CD14-positive monocyte (primary cell): ENCODE measurements at regions not wholly inside any gene's neighbourhood (a gene's known extent, or its start where the extent isn't known, plus 50 kb on each side); places are given as distances from the start of the nearest gene placed in this dataset.

Source experiments
- DNase-seq, 3 donors: peaks; one replicate each; pipeline ENCODE4 v3.0.0-alpha.2; 2011 to 2022
- H2AFZ ChIP-seq: 2 replicates; pipeline ENCODE4 v1.6.0; 2012; ENCODE audit warnings: mild to moderate bottlenecking, low read depth, low read length, inconsistent platforms; ENCODE audit not compliant: insufficient read depth, poor library complexity, severe bottlenecking
- H3K27ac ChIP-seq, 2 donors: 1 replicate in 1 of 2; 2 replicates in 1 of 2; pipeline ENCODE4 v1.5.1; 2012 to 2013; ENCODE audit warnings: low read length in 2 of 2, control low read depth in 1 of 2, inconsistent platforms in 1 of 2, low read depth in 1 of 2, mild to moderate bottlenecking in 1 of 2
- H3K27me3 ChIP-seq, 2 donors: one replicate each; pipeline versions ENCODE4 v1.6.0 to v1.6.1; 2011 to 2013; ENCODE audit warnings: low read length in 2 of 2; ENCODE audit not compliant: control insufficient read depth in 2 of 2, insufficient read depth in 2 of 2
- H3K36me3 ChIP-seq, 2 donors: replicated peaks in 1 of 2; 1 replicate in 1 of 2; 2 replicates in 1 of 2; pipeline versions ENCODE4 v1.5.1 to v1.6.1; 2012 to 2013; ENCODE audit warnings: low read length in 2 of 2, control low read depth in 1 of 2, inconsistent platforms in 1 of 2, mild to moderate bottlenecking in 1 of 2; ENCODE audit not compliant: insufficient read depth in 2 of 2, control insufficient read depth in 1 of 2
- H3K4me1 ChIP-seq, 2 donors: 1 replicate in 1 of 2; 2 replicates in 1 of 2; pipeline versions ENCODE4 v1.5.1 to v1.6.1; 2012 to 2013; ENCODE audit warnings: low read length in 2 of 2, control low read depth in 1 of 2, inconsistent platforms in 1 of 2, mild to moderate bottlenecking in 1 of 2, moderate library complexity in 1 of 2; ENCODE audit not compliant: insufficient read depth in 2 of 2, control insufficient read depth in 1 of 2
- H3K4me2 ChIP-seq: replicated peaks from 2 replicates; pipeline ENCODE3; 2012; ENCODE audit warnings: low read length, moderate library complexity, mild to moderate bottlenecking; ENCODE audit not compliant: poor library complexity, severe bottlenecking; ENCODE audit errors: extremely low read depth
- H3K4me3 ChIP-seq, 3 experiments: fragments of 200-600 bp in 1 of 3; sonication (generic) in 1 of 3; replicated peaks in 1 of 3; 1 replicate in 2 of 3; 2 replicates in 1 of 3; pipeline ENCODE4 v1.5.1; 2011 to 2013; ENCODE audit warnings: low read length in 3 of 3, mild to moderate bottlenecking in 3 of 3, control low read depth in 2 of 3, low read depth in 2 of 3, inconsistent platforms in 1 of 3, moderate library complexity in 1 of 3
- H3K79me2 ChIP-seq: 2 replicates; pipeline ENCODE4 v1.6.0; 2012; ENCODE audit warnings: mild to moderate bottlenecking, control low read depth, inconsistent platforms, low read length, moderate library complexity; ENCODE audit not compliant: insufficient read depth
- H3K9ac ChIP-seq: 2 replicates; pipeline ENCODE4 v1.6.0; 2017; ENCODE audit warnings: low read length, mild to moderate bottlenecking; ENCODE audit not compliant: insufficient read depth, poor library complexity, severe bottlenecking
- H3K9me3 ChIP-seq, 2 donors: replicated peaks in 1 of 2; 1 replicate in 1 of 2; 2 replicates in 1 of 2; pipeline versions ENCODE4 v1.5.1 to v1.6.1; 2012 to 2013; ENCODE audit warnings: low read length in 2 of 2, control low read depth in 1 of 2; ENCODE audit not compliant: control insufficient read depth in 1 of 2, insufficient read depth in 1 of 2
- H4K20me1 ChIP-seq: 2 replicates; pipeline ENCODE4 v1.6.0; 2012; ENCODE audit warnings: mild to moderate bottlenecking, low read length, control low read depth, moderate library complexity; ENCODE audit not compliant: insufficient read depth
- H3K27ac Mint-ChIP-seq, 7 donors: one replicate each; pipeline ENCODE4 v1.8.0; 2020; ENCODE audit warnings: mild to moderate bottlenecking in 7 of 7, mixed read lengths in 7 of 7, moderate library complexity in 6 of 7, inconsistent platforms in 2 of 7
- H3K27me3 Mint-ChIP-seq, 3 donors: one replicate each; pipeline ENCODE4 v1.8.0; 2021 to 2022; ENCODE audit warnings: low read depth in 3 of 3, mild to moderate bottlenecking in 3 of 3, mixed read lengths in 3 of 3, moderate library complexity in 3 of 3, inconsistent platforms in 1 of 3
- H3K36me3 Mint-ChIP-seq, 2 donors: one replicate each; pipeline ENCODE4 v1.8.0; 2020; ENCODE audit warnings: mixed read lengths in 2 of 2, inconsistent platforms in 1 of 2, mild to moderate bottlenecking in 1 of 2
- H3K4me1 Mint-ChIP-seq: one replicate; pipeline ENCODE4 v1.8.0; 2020; ENCODE audit warnings: mild to moderate bottlenecking, mixed read lengths
- H3K4me3 Mint-ChIP-seq, 2 donors: one replicate each; pipeline ENCODE4 v1.8.0; 2020; ENCODE audit warnings: mild to moderate bottlenecking in 2 of 2, mixed read lengths in 2 of 2, moderate library complexity in 1 of 2
- H3K9me3 Mint-ChIP-seq, 7 donors: one replicate each; pipeline ENCODE4 v1.8.0; 2020 to 2022; ENCODE audit warnings: mixed read lengths in 7 of 7, mild to moderate bottlenecking in 6 of 7, moderate library complexity in 6 of 7, inconsistent platforms in 2 of 7
- WGBS: methylation state at CpG from one replicate; pipeline ENCODE4 v1.1.5; 2013; ENCODE audit warnings: missing lambda C conversion rate; ENCODE audit not compliant: insufficient coverage; 5-methylcytosine and 5-hydroxymethylcytosine counted together
- intact Hi-C, 2 donors: fragments of 100-400 bp; cut with micrococcal nuclease; formaldehyde crosslinking; loops; one replicate each; pipeline versions ENCODE4 v1.15.0 to v1.15.1; 2023
- TF ChIP-seq, protein P1 (sequence below): fragments of 200-600 bp; IDR thresholded peaks from one replicate; pipeline ENCODE4 v1.8.0; 2022; ENCODE audit warnings: antibody characterized with exemption, mild to moderate bottlenecking

DNA sequence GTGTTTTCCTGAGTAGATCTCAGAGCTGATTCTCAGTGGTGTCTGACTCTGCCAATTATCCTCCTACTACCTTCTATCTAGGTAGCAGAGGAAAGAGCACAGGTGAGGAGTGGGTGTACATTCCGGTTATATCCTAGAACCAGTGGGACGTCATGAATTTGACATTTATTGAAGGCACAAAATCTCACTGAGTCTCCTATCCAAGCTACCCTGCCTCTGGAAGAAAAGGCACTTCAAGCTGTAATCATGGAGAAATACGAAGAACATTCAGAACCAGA lies 952.2 kb downstream of the TUSC7 start:
- DNase-seq, result no peak
- WGBS, result no CpG with 5 or more reads among the region's 3 CpGs
- H3K9me3 Mint-ChIP-seq, result peaks cover 0 to 2% (median 0%) of the 10 kb centered on the region in 7 donors
- no peaks in the 10 kb centered on the region for H3K4me1 Mint-ChIP-seq
- Histone ChIP-seq H3K27ac (no peak overlapping the region), H3K4me3 (no peak overlapping the region), H3K36me3 (no peaks in the 10 kb centered on the region), H3K9ac (no peak overlapping the region), H3K4me2 (no peak overlapping the region), H4K20me1 (no peaks in the 10 kb centered on the region), H3K9me3 (no peaks in the 10 kb centered on the region), H2AFZ (no peak overlapping the region), H3K27me3 (no peaks in the 10 kb centered on the region), H3K79me2 (no peaks in the 10 kb centered on the region), H3K4me1 (no peaks in the 10 kb centered on the region)
- H3K4me3 Mint-ChIP-seq, result no peak overlapping the region
- TF ChIP-seq, protein P1, sequence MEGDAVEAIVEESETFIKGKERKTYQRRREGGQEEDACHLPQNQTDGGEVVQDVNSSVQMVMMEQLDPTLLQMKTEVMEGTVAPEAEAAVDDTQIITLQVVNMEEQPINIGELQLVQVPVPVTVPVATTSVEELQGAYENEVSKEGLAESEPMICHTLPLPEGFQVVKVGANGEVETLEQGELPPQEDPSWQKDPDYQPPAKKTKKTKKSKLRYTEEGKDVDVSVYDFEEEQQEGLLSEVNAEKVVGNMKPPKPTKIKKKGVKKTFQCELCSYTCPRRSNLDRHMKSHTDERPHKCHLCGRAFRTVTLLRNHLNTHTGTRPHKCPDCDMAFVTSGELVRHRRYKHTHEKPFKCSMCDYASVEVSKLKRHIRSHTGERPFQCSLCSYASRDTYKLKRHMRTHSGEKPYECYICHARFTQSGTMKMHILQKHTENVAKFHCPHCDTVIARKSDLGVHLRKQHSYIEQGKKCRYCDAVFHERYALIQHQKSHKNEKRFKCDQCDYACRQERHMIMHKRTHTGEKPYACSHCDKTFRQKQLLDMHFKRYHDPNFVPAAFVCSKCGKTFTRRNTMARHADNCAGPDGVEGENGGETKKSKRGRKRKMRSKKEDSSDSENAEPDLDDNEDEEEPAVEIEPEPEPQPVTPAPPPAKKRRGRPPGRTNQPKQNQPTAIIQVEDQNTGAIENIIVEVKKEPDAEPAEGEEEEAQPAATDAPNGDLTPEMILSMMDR, result no peak
- peaks cover 0 to 2% (median 0%) of the 10 kb centered on the region in 3 donors for H3K27me3 Mint-ChIP-seq
- H3K36me3 Mint-ChIP-seq, result no peaks in the 10 kb centered on the region
- intact Hi-C loops, result no loop called here
- no peak overlapping the region for H3K27ac Mint-ChIP-seq

GRCh38 chr3:117665296-117665695 lies 955.7 kb downstream of the TUSC7 start:
- Mint-ChIP-seq H3K27ac (no peak overlapping the region), H3K27me3 (peaks cover 0 to 3% (median 0%) of the 10 kb centered on the region in 3 donors), H3K36me3 (no peaks in the 10 kb centered on the region), H3K4me3 (no peak overlapping the region), H3K4me1 (no peaks in the 10 kb centered on the region), H3K9me3 (peaks cover 0 to 3% (median 0%) of the 10 kb centered on the region in 7 donors)
- Histone ChIP-seq H2AFZ (no peak overlapping the region), H3K9me3 (no peaks in the 10 kb centered on the region), H3K27me3 (no peaks in the 10 kb centered on the region), H3K4me2 (no peak overlapping the region), H3K4me1 (no peaks in the 10 kb centered on the region), H4K20me1 (no peaks in the 10 kb centered on the region), H3K4me3 (no peak overlapping the region), H3K9ac (no peak overlapping the region), H3K79me2 (no peaks in the 10 kb centered on the region), H3K27ac (no peak overlapping the region), H3K36me3 (no peaks in the 10 kb centered on the region)
- TF ChIP-seq, protein P1, result no peak
- no peak for DNase-seq
- WGBS, result 93% methylated on average over 4 of the region's 4 CpGs
- intact Hi-C loops, result no loop called here
